CD14-positive monocyte (primary cell): ENCODE measurements at regions not wholly inside any gene's neighbourhood (a gene's known extent, or its start where the extent isn't known, plus 50 kb on each side); places are given as distances from the start of the nearest gene placed in this dataset.

Source experiments
- DNase-seq, 3 donors: peaks; one replicate each; pipeline ENCODE4 v3.0.0-alpha.2; 2011 to 2022
- H2AFZ ChIP-seq: 2 replicates; pipeline ENCODE4 v1.6.0; 2012; ENCODE audit warnings: mild to moderate bottlenecking, low read depth, low read length, inconsistent platforms; ENCODE audit not compliant: insufficient read depth, poor library complexity, severe bottlenecking
- H3K27ac ChIP-seq, 2 donors: 1 replicate in 1 of 2; 2 replicates in 1 of 2; pipeline ENCODE4 v1.5.1; 2012 to 2013; ENCODE audit warnings: low read length in 2 of 2, control low read depth in 1 of 2, inconsistent platforms in 1 of 2, low read depth in 1 of 2, mild to moderate bottlenecking in 1 of 2
- H3K27me3 ChIP-seq, 2 donors: one replicate each; pipeline versions ENCODE4 v1.6.0 to v1.6.1; 2011 to 2013; ENCODE audit warnings: low read length in 2 of 2; ENCODE audit not compliant: control insufficient read depth in 2 of 2, insufficient read depth in 2 of 2
- H3K36me3 ChIP-seq, 2 donors: replicated peaks in 1 of 2; 1 replicate in 1 of 2; 2 replicates in 1 of 2; pipeline versions ENCODE4 v1.5.1 to v1.6.1; 2012 to 2013; ENCODE audit warnings: low read length in 2 of 2, control low read depth in 1 of 2, inconsistent platforms in 1 of 2, mild to moderate bottlenecking in 1 of 2; ENCODE audit not compliant: insufficient read depth in 2 of 2, control insufficient read depth in 1 of 2
- H3K4me1 ChIP-seq, 2 donors: 1 replicate in 1 of 2; 2 replicates in 1 of 2; pipeline versions ENCODE4 v1.5.1 to v1.6.1; 2012 to 2013; ENCODE audit warnings: low read length in 2 of 2, control low read depth in 1 of 2, inconsistent platforms in 1 of 2, mild to moderate bottlenecking in 1 of 2, moderate library complexity in 1 of 2; ENCODE audit not compliant: insufficient read depth in 2 of 2, control insufficient read depth in 1 of 2
- H3K4me2 ChIP-seq: replicated peaks from 2 replicates; pipeline ENCODE3; 2012; ENCODE audit warnings: low read length, moderate library complexity, mild to moderate bottlenecking; ENCODE audit not compliant: poor library complexity, severe bottlenecking; ENCODE audit errors: extremely low read depth
- H3K4me3 ChIP-seq, 3 experiments: fragments of 200-600 bp in 1 of 3; sonication (generic) in 1 of 3; replicated peaks in 1 of 3; 1 replicate in 2 of 3; 2 replicates in 1 of 3; pipeline ENCODE4 v1.5.1; 2011 to 2013; ENCODE audit warnings: low read length in 3 of 3, mild to moderate bottlenecking in 3 of 3, control low read depth in 2 of 3, low read depth in 2 of 3, inconsistent platforms in 1 of 3, moderate library complexity in 1 of 3
- H3K79me2 ChIP-seq: 2 replicates; pipeline ENCODE4 v1.6.0; 2012; ENCODE audit warnings: mild to moderate bottlenecking, control low read depth, inconsistent platforms, low read length, moderate library complexity; ENCODE audit not compliant: insufficient read depth
- H3K9ac ChIP-seq: 2 replicates; pipeline ENCODE4 v1.6.0; 2017; ENCODE audit warnings: low read length, mild to moderate bottlenecking; ENCODE audit not compliant: insufficient read depth, poor library complexity, severe bottlenecking
- H3K9me3 ChIP-seq, 2 donors: replicated peaks in 1 of 2; 1 replicate in 1 of 2; 2 replicates in 1 of 2; pipeline versions ENCODE4 v1.5.1 to v1.6.1; 2012 to 2013; ENCODE audit warnings: low read length in 2 of 2, control low read depth in 1 of 2; ENCODE audit not compliant: control insufficient read depth in 1 of 2, insufficient read depth in 1 of 2
- H4K20me1 ChIP-seq: 2 replicates; pipeline ENCODE4 v1.6.0; 2012; ENCODE audit warnings: mild to moderate bottlenecking, low read length, control low read depth, moderate library complexity; ENCODE audit not compliant: insufficient read depth
- H3K27ac Mint-ChIP-seq, 7 donors: one replicate each; pipeline ENCODE4 v1.8.0; 2020; ENCODE audit warnings: mild to moderate bottlenecking in 7 of 7, mixed read lengths in 7 of 7, moderate library complexity in 6 of 7, inconsistent platforms in 2 of 7
- H3K27me3 Mint-ChIP-seq, 3 donors: one replicate each; pipeline ENCODE4 v1.8.0; 2021 to 2022; ENCODE audit warnings: low read depth in 3 of 3, mild to moderate bottlenecking in 3 of 3, mixed read lengths in 3 of 3, moderate library complexity in 3 of 3, inconsistent platforms in 1 of 3
- H3K36me3 Mint-ChIP-seq, 2 donors: one replicate each; pipeline ENCODE4 v1.8.0; 2020; ENCODE audit warnings: mixed read lengths in 2 of 2, inconsistent platforms in 1 of 2, mild to moderate bottlenecking in 1 of 2
- H3K4me1 Mint-ChIP-seq: one replicate; pipeline ENCODE4 v1.8.0; 2020; ENCODE audit warnings: mild to moderate bottlenecking, mixed read lengths
- H3K4me3 Mint-ChIP-seq, 2 donors: one replicate each; pipeline ENCODE4 v1.8.0; 2020; ENCODE audit warnings: mild to moderate bottlenecking in 2 of 2, mixed read lengths in 2 of 2, moderate library complexity in 1 of 2
- H3K9me3 Mint-ChIP-seq, 7 donors: one replicate each; pipeline ENCODE4 v1.8.0; 2020 to 2022; ENCODE audit warnings: mixed read lengths in 7 of 7, mild to moderate bottlenecking in 6 of 7, moderate library complexity in 6 of 7, inconsistent platforms in 2 of 7
- WGBS: methylation state at CpG from one replicate; pipeline ENCODE4 v1.1.5; 2013; ENCODE audit warnings: missing lambda C conversion rate; ENCODE audit not compliant: insufficient coverage; 5-methylcytosine and 5-hydroxymethylcytosine counted together
- intact Hi-C, 2 donors: fragments of 100-400 bp; cut with micrococcal nuclease; formaldehyde crosslinking; loops; one replicate each; pipeline versions ENCODE4 v1.15.0 to v1.15.1; 2023
- TF ChIP-seq, protein P1 (sequence below): fragments of 200-600 bp; IDR thresholded peaks from one replicate; pipeline ENCODE4 v1.8.0; 2022; ENCODE audit warnings: antibody characterized with exemption, mild to moderate bottlenecking

DNA sequence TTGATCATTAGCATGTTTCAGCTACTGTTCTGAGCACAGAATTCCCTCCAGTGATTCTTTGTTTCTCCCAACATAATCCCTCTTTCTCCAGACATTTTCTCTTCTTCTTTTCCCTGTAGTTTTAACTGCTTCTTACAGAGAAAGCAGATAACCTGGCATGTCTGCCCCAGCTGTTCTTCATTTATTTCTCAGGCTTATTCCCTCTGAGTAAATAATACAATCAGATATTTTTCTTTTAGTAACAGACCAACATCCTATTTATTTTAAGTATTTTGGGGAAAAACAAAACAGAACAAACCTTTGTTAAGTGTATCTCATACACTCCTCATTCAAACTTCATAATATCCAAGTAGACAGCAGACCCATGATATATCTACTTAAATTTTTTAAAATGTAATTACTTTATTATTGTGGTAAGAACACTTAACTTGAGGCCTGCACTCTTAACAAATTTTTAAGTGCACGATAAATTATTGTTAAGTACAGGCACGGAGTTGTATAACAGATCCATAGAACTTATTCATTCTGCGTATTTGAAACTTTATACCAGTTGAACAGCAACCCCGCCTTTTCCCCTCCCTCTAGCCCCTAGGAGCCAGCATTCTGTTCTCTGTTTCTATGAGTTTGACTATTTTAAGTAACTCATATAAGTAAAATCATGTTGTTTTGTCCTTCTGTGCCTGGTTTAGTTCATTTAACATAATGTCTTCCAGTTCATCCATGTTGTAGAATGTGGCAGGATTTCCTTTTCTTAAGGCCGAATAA is 540.0 kb downstream of the LMO7 start:
- no peaks in the 10 kb centered on the region for H3K4me1 ChIP-seq
- no peak overlapping the region for H2AFZ ChIP-seq
- no peaks in the 10 kb centered on the region for H3K36me3 ChIP-seq
- no peaks in the 10 kb centered on the region for H4K20me1 ChIP-seq
- H3K4me3 ChIP-seq, result no peak overlapping the region
- TF ChIP-seq, protein P1, sequence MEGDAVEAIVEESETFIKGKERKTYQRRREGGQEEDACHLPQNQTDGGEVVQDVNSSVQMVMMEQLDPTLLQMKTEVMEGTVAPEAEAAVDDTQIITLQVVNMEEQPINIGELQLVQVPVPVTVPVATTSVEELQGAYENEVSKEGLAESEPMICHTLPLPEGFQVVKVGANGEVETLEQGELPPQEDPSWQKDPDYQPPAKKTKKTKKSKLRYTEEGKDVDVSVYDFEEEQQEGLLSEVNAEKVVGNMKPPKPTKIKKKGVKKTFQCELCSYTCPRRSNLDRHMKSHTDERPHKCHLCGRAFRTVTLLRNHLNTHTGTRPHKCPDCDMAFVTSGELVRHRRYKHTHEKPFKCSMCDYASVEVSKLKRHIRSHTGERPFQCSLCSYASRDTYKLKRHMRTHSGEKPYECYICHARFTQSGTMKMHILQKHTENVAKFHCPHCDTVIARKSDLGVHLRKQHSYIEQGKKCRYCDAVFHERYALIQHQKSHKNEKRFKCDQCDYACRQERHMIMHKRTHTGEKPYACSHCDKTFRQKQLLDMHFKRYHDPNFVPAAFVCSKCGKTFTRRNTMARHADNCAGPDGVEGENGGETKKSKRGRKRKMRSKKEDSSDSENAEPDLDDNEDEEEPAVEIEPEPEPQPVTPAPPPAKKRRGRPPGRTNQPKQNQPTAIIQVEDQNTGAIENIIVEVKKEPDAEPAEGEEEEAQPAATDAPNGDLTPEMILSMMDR, result no peak
- H3K4me2 ChIP-seq, result no peak overlapping the region
- WGBS, result no CpG with 5 or more reads among the region's 5 CpGs
- DNase-seq, result no peak
- H3K4me1 Mint-ChIP-seq, result no peaks in the 10 kb centered on the region
- H3K9ac ChIP-seq, result no peak overlapping the region
- peaks cover 0 to 7% of the 10 kb centered on the region in 2 donors for H3K9me3 ChIP-seq
- no peak overlapping the region for H3K27ac ChIP-seq
- intact Hi-C loops, result no loop called here
- H3K9me3 Mint-ChIP-seq, result peaks cover 0 to 6% (median 2%) of the 10 kb centered on the region in 7 donors
- H3K79me2 ChIP-seq, result no peaks in the 10 kb centered on the region
- H3K27me3 ChIP-seq, result no peaks in the 10 kb centered on the region
- H3K36me3 Mint-ChIP-seq, result no peaks in the 10 kb centered on the region
- H3K27ac Mint-ChIP-seq, result no peak overlapping the region
- no peak overlapping the region for H3K4me3 Mint-ChIP-seq
- no peaks in the 10 kb centered on the region for H3K27me3 Mint-ChIP-seq

DNA sequence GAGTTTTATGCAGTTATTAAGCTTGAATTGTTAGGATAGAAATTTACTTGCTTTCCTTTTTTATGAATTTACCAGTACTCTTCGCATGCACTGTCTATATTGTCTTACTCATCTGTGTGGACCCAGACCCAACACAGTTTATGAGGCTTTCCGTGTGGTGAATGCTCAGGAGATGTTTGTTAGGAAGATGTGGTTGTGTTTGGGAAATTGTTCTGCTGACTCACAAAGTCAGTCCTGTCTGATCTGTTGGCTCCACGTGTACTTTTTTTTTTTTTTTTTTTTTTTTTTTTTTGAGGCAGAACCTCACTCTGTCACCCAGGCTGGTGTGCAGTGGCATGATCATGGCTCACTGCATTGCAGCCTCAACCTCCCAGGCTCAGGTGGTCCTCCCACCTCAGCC is 532.5 kb downstream of the LMO7 start:
- no peaks in the 10 kb centered on the region for H3K4me1 Mint-ChIP-seq

More for the DNA sequence above, 532.5 kb downstream of the LMO7 start:
- H3K27ac ChIP-seq, result no peak overlapping the region
- H3K27me3 Mint-ChIP-seq, result peaks cover 0 to 2% (median 0%) of the 10 kb centered on the region in 3 donors
- H3K4me1 ChIP-seq, result no peaks in the 10 kb centered on the region
- 75% methylated on average over 2 of the region's 3 CpGs for WGBS
- no peak overlapping the region for H3K27ac Mint-ChIP-seq
- no peaks in the 10 kb centered on the region for H3K36me3 Mint-ChIP-seq
- H3K4me3 Mint-ChIP-seq, result no peak overlapping the region
- H2AFZ ChIP-seq, result no peak overlapping the region
- no peak for DNase-seq
- TF ChIP-seq, protein P1, result no peak
- intact Hi-C loops, result no loop called here
- H3K4me3 ChIP-seq, result no peak overlapping the region
- H3K9me3 ChIP-seq, result peaks cover 0 to under 1% of the 10 kb centered on the region in 2 donors
- no peaks in the 10 kb centered on the region for H3K27me3 ChIP-seq
- H3K9ac ChIP-seq, result no peak overlapping the region
- H3K9me3 Mint-ChIP-seq, result peaks cover 0 to 10% (median 4%) of the 10 kb centered on the region in 7 donors
- no peaks in the 10 kb centered on the region for H3K36me3 ChIP-seq
- H4K20me1 ChIP-seq, result no peaks in the 10 kb centered on the region
- no peak overlapping the region for H3K4me2 ChIP-seq
- H3K79me2 ChIP-seq, result no peaks in the 10 kb centered on the region
